A673 (cell line): ENCODE measurements at regions not wholly inside any gene's neighbourhood (a gene's known extent, or its start where the extent isn't known, plus 50 kb on each side); places are given as distances from the start of the nearest gene placed in this dataset.

ENCODE experiments used
- BruUV-seq: library from RNA; stranded (reverse); fragments of 400-500 nt; replicated peaks from 2 replicates; lab custom pipeline; 2021; lab: Mats Ljungman, UMichigan
- CTCF ChIA-PET: fragments of 300-600 bp; sonication (Branson Sonifier 250); formaldehyde crosslinking; loops from one replicate; lab custom pipeline; 2022; ENCODE audit warnings: antibody characterized with exemption; lab: Charles Lee
- POLR2A ChIA-PET: fragments of 300-600 bp; sonication (Branson Sonifier 250); formaldehyde crosslinking; loops from one replicate; lab custom pipeline; 2022; ENCODE audit warnings: antibody characterized with exemption; ENCODE audit not compliant: low non-redundant PET; lab: Charles Lee
- DNase-seq: peaks from one replicate; pipeline ENCODE4 v3.0.0-alpha.2; 2015; ENCODE audit warnings: low spot score
- H3K27ac ChIP-seq: fragments of 200-600 bp; sonication (generic); 2 replicates; pipeline ENCODE4 v1.5.1; 2016; ENCODE audit warnings: mixed run types, low read depth, mild to moderate bottlenecking, mixed read lengths, antibody characterized with exemption, low read length; ENCODE audit not compliant: poor library complexity, severe bottlenecking
- H3K27me3 ChIP-seq: fragments of 200-600 bp; sonication (generic); replicated peaks from 2 replicates; pipeline ENCODE4 v1.6.1; 2017; ENCODE audit warnings: mixed run types, low read depth, mild to moderate bottlenecking, mixed read lengths, antibody characterized with exemption, low read length; ENCODE audit not compliant: insufficient read depth, poor library complexity
- H3K36me3 ChIP-seq: fragments of 200-600 bp; sonication (generic); 2 replicates; pipeline ENCODE4 v1.6.1; 2016; ENCODE audit warnings: mixed run types, mild to moderate bottlenecking, mixed read lengths, antibody characterized with exemption, low read length; ENCODE audit not compliant: insufficient read depth, poor library complexity, severe bottlenecking
- H3K4me1 ChIP-seq: fragments of 200-600 bp; sonication (generic); 2 replicates; pipeline ENCODE4 v1.6.1; 2017; ENCODE audit warnings: mixed run types, mild to moderate bottlenecking, mixed read lengths, antibody characterized with exemption, low read length; ENCODE audit not compliant: insufficient read depth, poor library complexity, severe bottlenecking
- H3K4me3 ChIP-seq: fragments of 200-600 bp; sonication (generic); 2 replicates; pipeline ENCODE4 v1.5.1; 2016; ENCODE audit warnings: low read depth, mixed run types, mild to moderate bottlenecking, mixed read lengths, low read length; ENCODE audit not compliant: poor library complexity, severe bottlenecking
- H3K9me3 ChIP-seq: fragments of 200-600 bp; sonication (generic); 2 replicates; pipeline ENCODE4 v1.6.1; 2016; ENCODE audit warnings: mixed run types, low read depth, mild to moderate bottlenecking, mixed read lengths, antibody characterized with exemption, low read length; ENCODE audit not compliant: poor library complexity, severe bottlenecking
- CTCF ChIP-seq: fragments of 300-800, 200-600 bp; sonication (generic); conservative IDR thresholded peaks from 2 replicates; pipeline ENCODE4 v1.5.1; 2017; ENCODE audit warnings: low read depth, mild to moderate bottlenecking, antibody characterized with exemption, low read length, moderate library complexity, mixed read lengths
- EZH2 ChIP-seq: fragments of 200-600 bp; sonication (generic); IDR thresholded peaks from 2 replicates; pipeline ENCODE4 v1.6.1; 2017; ENCODE audit warnings: borderline replicate concordance, low read depth, mild to moderate bottlenecking, mixed read lengths, antibody characterized with exemption, low read length; ENCODE audit not compliant: poor library complexity, severe bottlenecking
- intact Hi-C: fragments of 100-400 bp; cut with micrococcal nuclease; formaldehyde crosslinking; loops from one replicate; pipeline ENCODE4 v1.10.0; 2022; ENCODE audit not compliant: unreplicated experiment

- Histone ChIP-seq H3K4me1 (no peaks in the 10 kb centered on the region), H3K27me3 (no peaks in the 10 kb centered on the region), H3K36me3 (no peaks in the 10 kb centered on the region), H3K9me3 (no peaks in the 10 kb centered on the region), H3K4me3 (no peak overlapping the region), H3K27ac (no peak overlapping the region)
- no TSS peak for BruUV-seq
- ChIA-PET POLR2A (no interaction called here), CTCF (no interaction called here)
- intact Hi-C loops: no loop called here
- no peak for TF ChIP-seq EZH2
- TF ChIP-seq CTCF: no peak
- DNase-seq: no peak
These were observed 73.7 kb upstream of the MED9 start for GRCh38 chr17:17403065-17403464.

- H3K4me3 ChIP-seq: no peak overlapping the region
- no peak for DNase-seq
- ChIA-PET POLR2A (no interaction called here), CTCF (no interaction called here)
- no peak for TF ChIP-seq EZH2
- TF ChIP-seq CTCF: no peak
- H3K27ac ChIP-seq: no peak overlapping the region
- BruUV-seq: no TSS peak
- H3K9me3 ChIP-seq: no peaks in the 10 kb centered on the region
- H3K4me1 ChIP-seq: no peaks in the 10 kb centered on the region
- H3K27me3 ChIP-seq: no peaks in the 10 kb centered on the region
- no peaks in the 10 kb centered on the region for H3K36me3 ChIP-seq
- intact Hi-C loops: no loop called here
These were observed 72.8 kb upstream of the MED9 start for GRCh38 chr17:17403899-17404576.

GRCh38 chr17:17405673-17406072, 71.1 kb upstream of the MED9 start:
- CTCF ChIA-PET: no interaction called here
- Histone ChIP-seq H3K4me1 (no peaks in the 10 kb centered on the region), H3K36me3 (no peaks in the 10 kb centered on the region), H3K4me3 (no peak overlapping the region), H3K27ac (no peak overlapping the region), H3K27me3 (no peaks in the 10 kb centered on the region), H3K9me3 (no peaks in the 10 kb centered on the region)
- POLR2A ChIA-PET: no interaction called here
- intact Hi-C loops: no loop called here
- TF ChIP-seq EZH2 (no peak), CTCF (no peak)
- DNase-seq: no peak
- BruUV-seq: no TSS peak
